Esophagus mucosa (tissue), 1 donor: ENCODE measurements at regions not wholly inside any gene's neighbourhood (a gene's known extent, or its start where the extent isn't known, plus 50 kb on each side); places are given as distances from the start of the nearest gene placed in this dataset.
"Not testable (repeated sequence)": the region's sequence is repeated elsewhere in the genome, so short reads cannot be mapped to it uniquely, and the experiment has no call there.

ENCODE experiments used
- ATAC-seq: fragments of 200-7000 bp; cut with Tn5 transposase; one replicate; pipeline ENCODE4 v1.9.1; 2020
- donor health status: DM: yes; HTN: yes; CAD: no.

DNA sequence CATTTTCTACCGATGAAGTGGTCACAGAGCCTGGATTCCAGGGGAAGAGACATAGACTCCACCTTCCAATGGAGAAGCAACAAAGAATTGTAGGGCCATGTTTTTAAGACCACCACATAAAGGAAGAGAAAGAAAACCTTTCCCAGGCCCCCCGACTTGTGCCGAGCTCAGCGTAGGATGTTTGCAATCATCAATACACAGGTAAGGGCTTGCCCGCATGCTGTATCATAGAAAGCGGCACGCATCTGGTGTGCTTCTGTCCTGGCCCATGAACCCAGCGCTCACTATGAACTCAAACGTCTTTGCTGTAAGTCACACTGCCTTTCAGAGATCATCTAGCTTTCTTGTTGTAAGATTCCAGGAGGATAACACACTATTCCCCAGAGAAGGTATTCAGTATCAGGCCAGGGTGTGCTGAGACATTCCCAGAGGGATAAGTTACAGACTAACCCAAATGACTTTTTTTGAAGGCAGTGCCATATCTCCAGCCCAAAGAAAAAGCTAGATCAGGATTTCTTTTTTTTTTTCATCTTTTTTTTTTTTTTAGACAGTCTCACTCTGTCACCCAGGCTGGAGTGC, 79.5 kb upstream of the RPL38 start:
- ATAC-seq, result no peak

DNA sequence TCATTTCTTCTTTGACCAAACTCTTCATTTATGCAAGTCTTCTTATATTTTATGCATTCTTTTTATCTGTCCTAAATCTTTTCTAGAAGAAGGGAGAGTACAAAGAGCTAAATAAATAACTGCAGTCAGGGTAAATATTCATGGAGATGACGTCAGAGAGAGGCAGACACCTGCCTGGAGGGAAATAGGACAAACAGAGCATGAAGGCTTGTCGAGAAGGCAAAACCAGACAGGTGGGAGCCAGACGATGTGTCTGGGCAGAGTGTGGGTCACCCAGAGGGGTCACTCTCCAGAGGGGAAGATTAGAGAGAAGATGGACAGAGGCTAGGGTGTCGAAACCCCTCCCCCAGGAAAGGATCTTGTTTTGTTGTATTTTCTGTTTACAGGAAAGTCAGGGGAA, 78.3 kb upstream of the RPL38 start:
- ATAC-seq, result no peak

DNA sequence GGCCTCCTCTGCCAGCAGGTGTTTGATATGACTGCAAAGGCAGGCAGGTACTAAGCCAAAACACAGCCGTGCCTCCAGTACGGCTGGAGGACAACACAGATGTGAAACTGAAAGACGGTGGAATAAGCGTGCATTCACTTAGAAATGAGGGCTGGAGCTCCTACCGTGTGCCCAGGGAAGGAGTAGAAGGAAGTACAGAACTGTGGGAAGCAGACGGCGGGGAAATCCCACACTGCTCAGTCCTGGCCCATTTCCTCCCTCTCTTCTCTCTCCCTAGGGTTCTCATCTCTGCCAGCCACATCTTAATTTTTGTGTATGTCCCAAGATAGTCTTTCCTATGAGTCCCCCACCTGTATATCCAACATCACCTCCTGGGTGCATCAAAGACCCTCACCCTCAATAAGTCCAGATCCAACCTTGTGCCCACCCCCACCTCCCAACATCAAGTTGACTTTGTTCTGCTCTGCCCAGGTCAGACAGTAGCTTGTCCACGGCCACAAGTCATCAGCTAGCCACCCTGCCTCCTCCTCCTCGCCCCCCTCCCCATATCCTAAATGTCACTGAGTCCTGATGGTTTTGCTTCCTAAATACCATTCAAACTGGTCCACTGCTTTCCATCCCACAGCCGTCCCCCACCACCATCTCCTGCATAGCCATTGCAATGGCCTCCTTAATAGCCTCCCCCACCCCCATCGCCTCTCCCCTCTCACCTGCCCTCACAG, 77.1 kb upstream of the RPL38 start:
- peak; percentile 65 for ATAC-seq

DNA sequence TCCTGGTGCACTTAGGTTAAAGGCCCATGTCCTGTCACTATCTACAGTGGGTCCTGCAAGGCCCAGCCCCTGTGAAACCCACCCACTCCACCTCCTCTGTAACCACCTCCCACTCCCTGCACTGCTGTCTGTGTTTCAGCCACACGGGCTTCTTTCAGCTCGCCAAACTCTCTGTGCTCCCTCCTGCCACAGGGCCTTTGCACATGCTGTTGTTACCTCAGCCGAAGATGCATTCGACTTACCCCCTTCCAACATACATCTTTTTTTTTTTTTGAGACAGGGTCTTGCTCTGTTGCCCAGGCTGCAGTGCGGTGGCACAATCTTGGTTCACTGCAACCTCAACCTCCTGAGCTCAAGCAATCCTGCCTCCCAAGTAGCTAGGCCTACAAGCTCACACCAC, 76.5 kb upstream of the RPL38 start:
- ATAC-seq, result no peak

DNA sequence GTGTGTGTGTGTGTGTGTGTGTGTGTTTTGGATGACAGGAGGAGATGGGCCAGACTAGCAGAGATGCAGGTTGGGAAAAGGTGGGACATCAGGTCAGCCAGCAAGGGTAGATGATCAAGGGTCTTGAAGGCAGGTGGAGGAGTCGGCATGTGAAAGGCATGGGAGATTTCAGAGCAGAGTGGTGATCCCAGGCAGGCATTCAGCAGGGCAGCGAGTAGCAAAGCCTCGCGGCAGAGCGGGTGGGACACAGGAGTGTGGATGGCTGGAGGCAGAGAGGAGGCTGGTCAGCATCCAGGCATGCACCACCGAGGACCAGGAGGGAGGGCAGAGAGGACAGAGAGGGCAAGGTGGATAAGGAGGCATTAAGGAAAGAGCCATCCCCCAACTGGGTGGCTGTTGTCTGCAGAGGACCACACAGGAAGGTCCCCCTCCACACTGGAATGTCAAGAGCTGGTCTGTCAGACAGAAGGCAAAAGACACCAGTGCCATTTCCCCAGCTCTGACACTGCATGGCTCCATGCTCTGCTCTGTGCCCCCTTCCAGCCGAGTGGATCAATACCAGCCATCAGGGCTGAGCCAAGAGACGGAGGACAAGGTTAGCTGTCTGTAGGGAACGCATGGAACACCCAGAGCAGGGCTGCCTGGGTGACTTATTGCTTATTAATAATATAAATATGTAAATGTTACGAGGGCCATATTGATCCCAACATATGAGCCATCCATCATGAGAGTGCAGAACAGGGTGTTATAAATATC, 74.8 kb upstream of the RPL38 start:
- no peak for ATAC-seq

DNA sequence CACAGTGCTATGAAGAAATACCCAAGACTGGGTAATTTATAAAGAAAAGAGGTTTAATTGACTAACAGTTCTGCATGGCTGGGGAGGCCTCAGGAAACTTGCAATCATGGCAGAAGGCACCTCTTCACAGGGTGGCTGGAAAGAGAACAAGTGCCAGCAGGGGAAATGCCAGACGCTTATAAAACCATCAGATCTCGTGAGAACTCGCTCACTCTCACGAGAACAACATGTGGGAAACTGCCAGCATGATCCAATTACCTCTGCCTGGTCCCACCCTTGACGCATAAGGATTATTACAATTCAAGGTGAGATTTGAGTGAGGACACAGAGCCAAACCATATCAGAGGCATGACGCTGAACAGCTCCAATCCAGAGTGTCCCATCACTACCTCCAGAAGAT, 73.7 kb upstream of the RPL38 start:
- ATAC-seq, result not testable (repeated sequence)

DNA sequence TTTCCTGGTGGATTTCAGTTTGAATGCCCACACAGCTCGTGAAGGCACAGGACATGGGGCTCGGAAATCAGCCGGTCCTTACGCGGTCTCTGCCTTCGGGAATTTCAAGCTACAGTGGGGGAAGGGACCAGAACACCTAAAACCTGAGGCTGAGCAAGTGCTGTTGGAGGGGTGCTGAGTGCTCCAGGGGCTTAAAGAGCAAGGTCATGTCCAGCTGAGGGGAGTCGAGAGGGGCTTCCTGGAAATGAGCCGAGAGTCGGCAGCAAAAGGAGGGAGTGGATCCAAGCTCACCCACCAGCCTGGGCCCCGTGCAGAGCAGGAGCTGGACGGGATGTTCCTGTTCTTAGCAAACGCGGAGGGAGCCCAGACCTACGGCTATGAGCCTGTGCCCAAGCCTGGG, 73.2 kb upstream of the RPL38 start:
- ATAC-seq, result no peak

DNA sequence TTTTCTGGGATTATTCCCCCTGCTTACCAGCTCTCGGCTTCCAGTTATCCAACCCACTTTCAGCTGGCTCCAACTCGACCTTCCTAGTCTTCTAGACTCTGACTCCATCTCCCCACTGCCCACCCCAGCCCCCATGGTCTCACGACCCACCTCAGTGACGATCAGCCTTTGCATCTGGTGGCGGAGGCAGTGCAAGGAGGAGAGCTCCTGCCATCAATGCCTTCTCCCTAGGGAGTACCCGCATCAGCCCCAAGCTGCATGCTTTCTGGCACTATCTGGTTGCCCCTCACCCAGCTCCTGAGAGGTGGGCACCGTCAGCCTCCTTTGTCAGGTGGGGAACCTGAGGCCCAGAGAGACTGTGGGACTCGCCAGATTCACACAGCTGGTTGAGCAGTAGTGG, 72.6 kb upstream of the RPL38 start:
- ATAC-seq, result no peak

DNA sequence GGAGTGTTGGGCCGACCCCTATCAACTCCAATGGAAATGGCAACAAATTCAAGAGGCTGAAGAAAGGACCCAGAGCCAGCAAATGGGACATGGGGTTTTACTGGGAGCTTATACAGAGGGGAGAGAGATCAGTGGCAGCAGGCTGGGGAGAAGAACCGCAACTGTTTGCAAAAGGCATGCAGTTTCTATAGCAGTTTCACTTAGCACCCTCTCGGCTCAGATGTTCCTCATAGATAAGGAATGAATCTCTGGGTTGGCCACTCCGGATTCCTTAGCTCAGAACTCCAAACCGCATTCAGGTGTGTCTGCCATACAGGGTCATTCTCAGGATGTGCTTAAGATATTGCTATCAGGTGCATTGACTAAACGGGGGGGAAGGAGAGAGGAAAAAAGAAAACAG, 71.1 kb upstream of the RPL38 start:
- ATAC-seq, result no peak

DNA sequence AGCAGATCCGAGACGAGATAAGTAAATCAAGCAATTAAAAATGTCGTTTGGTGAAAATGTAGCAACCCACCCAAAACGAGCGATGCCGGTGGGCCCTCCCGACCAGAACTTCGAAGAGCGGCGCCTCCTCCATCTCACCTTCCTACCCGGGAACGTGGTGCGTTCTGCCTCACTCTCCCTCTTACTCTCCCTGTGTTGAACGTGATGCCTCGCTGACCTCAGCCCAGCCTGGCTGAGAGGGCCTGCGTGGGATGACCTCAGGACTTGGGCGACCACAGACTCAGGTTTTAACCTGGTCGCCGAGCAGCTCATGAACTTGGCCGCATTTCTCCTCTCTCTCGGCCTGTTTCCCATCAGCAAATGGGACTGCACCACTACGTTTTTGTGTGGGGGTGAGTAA, 69.7 kb upstream of the RPL38 start:
- ATAC-seq, result no peak

DNA sequence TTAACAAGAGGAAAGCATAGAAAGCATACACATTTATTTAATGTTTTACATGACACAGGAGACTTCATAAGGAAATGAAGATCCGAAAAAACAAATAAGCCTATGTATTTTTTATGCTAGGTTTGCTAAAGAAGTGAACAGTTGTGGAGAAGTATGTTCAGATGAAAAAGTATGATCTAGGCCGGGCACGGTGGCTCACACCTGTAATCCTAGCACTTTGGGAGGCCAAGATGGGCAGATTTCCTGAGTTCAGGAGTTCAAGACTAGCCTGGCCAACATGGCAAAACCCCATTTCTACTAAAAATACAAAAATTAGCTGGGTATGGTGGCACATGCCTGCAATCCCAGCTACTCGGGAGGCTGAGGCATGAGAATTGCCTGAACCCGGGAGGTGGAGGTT, 69.2 kb upstream of the RPL38 start:
- not testable (repeated sequence) for ATAC-seq

DNA sequence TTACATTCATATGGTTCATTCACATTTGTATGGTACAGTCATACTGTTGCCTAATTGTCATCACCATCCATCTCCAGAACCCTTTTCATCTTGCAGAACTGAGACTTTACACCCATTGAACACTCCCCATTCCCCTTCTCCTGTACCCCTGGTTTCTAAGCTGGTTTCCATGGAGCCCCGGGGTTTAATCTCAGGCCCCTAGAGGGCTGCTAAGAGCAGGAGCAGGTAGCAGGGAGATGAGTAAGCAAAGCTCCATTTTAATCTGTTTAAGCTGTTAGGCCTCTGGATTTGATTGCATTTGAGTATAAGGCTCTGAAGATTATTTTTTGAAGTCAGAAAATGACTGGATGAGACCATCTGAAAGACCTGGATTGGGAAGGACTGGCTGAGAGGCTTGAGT, 68.5 kb upstream of the RPL38 start:
- ATAC-seq, result no peak

DNA sequence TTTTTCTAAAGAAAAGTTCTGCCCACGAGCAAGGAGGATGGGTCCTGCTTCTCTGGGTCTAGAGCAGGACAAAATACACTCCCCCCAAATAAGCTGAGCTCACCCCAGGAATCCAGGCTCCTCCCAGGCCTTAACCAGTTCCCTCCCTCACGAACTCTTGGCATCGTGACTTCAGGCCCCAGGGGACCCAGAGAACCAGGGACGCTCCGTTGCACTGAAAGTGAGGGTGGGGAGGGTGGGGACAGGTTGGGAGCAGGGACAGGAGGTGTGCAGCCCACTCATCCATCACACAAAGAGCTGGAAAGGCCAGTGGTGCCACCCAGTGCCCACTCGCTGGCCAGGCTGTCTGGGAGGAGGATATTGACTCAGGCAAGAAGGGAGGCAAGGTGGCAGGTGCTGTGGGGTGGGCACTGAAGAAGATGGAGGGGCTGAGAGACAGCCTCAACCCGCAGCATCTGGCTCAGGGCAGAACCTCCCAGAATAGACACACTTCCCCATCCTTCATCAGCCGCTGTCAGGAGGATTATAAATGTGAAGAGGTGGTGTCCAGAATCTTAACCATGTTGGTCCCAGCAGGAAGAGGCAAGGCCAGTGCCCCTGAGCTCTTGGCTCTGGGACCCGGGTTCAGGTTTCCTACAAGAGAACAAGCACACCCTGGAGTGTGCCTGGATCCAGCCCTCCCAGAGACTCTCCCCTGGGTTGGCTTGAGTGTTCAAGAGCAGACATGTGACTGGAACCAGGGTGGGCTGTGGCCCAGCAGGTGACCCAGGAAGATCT, 67.9 kb upstream of the RPL38 start:
- no peak for ATAC-seq

DNA sequence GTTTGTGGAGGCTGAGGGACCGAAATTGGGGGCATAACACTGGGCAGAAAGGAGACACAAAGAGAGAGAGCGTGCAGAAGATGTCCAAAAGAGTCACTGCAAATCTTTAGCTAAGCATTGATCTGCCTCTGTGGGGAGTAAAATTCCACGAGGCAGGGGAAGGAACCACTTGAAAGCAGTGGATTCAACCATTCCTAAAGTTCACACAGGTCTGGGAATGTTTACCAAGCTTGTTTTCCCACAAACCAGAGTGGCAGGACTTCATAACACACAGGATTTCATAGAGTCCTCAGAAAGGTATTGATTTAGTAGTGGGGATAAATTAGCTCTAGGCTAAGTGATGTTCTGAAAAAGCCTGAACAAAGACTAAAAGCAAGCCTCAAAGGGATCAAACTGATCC, 66.1 kb upstream of the RPL38 start:
- no peak for ATAC-seq

DNA sequence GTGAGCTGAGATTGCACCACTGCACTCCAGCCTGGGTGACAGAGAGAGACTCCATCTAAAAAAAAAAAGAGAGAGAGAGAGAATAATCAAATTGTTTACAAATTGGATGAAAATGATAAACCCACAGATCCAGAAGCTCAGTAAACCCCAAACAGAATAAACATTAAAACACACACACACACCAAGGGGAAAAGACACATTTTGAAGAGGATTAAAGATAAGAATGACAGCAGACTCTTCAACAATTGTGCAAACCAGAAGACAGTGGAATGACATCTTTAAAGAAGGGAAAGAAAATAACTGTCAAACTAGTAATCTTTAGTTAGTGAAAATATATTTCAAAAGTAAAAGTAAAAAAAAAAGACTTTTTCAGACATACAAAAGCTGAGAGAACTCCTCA, 64.4 kb upstream of the RPL38 start:
- ATAC-seq, result no peak

DNA sequence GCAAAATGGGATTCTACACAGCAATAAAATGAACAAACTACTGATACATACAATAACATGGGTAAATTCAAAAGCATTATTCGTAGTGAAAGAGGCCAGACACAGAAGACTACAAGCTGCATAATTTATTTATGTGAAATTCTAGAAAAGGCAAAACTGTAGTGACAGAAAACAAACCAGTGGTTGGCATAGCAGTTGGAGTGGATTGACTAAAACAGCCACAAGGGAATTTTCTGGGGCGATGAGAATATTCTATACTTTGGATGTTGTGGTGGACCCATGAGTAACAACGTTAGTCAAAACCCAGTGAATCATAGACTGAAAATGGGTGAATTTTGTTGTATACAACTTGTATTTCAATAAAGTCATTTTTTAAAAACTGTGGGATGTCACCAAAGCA, 63.2 kb upstream of the RPL38 start:
- ATAC-seq, result no peak

DNA sequence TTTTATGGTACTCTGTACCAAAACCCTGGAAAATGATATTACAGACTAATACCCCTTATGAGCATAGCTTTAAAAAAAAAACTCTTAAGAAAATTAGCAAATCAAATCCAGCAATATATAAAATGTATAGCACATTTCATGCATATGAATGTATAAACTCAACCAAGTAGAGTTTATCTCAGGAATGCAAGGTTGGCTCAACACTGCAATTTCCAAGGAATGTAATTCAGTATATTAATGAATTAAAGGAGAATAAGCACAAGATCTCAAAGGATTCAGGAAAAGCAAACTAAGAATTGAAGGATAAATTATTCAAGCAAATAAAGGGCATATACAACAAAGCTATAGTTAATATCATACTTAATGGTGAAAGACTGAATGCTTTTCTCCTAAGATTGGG, 61.9 kb upstream of the RPL38 start:
- ATAC-seq, result no peak

DNA sequence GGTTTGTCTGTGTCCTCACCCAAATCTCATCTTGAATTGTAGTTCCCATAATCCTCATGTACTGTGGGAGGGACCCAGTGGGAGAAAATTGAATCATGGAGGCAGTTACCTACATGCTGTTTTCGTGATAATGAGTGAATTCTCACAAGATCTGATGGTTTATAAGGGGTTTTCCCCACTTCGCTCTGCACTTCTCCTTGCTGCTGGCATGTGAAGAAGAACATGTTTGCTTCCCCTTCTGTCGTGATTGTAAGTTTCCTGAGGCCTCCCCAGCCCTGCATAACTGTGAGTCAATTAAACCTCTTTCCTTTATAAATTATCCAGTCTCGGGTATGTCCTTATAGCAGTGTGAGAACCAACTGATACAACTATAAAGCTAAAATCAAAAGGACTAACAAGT, 60.2 kb upstream of the RPL38 start:
- ATAC-seq, result not testable (repeated sequence)

DNA sequence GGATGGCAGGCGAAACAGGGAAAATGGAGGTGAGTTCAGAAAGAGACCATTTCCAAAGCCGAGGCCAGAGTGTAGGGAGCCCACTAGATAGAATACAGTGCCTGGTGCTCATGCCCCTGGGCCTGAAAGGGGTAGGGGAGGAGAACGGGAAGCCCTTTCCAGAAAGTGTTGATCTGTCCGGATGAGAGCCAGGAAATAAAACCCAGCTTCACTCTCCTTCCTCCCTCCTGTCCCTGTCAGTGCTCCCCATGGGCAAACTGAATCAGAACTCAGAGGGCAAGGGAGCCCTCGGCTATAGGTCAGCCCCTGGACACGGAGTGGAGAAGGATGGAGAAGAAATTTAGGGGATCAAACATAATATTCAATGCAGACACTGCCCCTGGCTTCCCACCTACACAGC, 57.7 kb upstream of the RPL38 start:
- ATAC-seq, result no peak

DNA sequence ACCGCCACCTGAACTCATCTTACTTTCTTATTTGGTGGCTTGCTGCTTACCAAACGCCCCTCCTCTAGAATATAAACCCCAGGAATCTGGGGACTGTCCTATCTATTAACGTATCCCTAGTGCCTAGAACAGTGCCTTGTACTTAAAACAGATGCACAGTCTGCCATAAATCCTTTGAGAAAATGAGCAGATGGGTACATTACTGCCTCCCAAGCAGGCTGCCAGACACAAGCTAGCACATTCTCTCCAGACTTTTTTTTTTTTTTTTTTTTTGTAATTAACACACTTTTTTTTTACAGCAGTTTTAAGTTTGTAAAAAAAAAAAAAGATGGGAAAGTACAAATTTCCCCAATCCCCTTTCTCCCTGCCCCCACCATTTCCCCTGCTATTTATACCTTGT, 57.3 kb upstream of the RPL38 start:
- ATAC-seq, result no peak

DNA sequence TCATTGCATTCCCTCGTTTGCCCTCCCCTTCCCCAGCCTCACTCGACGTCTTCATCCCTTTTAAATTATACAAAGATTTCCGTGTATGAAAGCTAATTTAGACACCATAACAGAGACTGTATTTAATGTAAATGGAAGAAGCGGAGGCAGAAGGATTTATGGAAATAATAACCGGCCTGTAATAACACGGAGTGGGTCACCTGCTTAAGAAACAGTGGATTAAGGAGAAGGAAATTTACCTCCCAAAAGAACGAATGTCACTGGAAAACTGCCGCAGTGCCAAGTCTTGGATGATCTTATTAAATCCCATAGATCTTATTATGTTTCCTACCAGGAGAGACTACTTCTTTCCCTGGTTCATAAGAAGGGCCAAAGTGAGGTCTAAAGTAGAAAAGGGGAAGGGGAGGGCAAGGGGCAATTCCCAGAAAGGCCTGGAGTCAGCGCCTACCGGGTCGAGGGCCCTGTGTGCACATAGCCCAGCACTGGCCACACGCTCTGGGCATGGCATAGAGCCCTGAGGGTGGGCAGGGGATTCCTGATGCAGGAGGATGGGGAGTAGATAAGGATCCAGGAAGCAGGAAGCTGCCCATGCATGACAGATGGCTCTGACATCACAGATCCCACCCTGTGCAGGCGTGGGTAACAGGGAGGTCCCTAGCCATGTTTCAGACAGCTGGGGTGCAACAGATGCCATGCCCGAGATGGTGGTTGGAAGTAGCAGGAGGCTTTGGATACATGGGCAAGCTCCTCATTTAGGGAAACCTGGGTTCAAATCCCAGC, 56.2 kb upstream of the RPL38 start:
- no peak for ATAC-seq

DNA sequence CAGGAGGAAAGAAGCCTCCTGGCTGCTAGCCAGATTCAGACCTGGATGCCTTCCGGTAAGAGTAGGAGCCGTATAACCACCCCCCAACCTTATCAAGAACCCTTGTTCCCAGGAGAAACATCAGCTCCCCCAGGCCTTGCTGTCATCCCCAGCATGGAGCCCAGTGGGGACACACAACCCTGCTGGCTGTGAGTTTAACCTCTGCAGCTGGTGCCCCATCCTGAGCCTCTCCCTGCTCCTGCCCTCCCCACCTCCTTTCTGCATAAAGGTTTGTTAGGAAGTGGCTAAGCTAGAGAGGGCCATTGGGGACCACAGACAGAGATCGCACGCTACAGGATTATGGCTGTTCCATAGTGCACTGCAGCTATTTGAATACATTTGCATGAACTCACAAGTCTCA, 55.5 kb upstream of the RPL38 start:
- ATAC-seq, result no peak

DNA sequence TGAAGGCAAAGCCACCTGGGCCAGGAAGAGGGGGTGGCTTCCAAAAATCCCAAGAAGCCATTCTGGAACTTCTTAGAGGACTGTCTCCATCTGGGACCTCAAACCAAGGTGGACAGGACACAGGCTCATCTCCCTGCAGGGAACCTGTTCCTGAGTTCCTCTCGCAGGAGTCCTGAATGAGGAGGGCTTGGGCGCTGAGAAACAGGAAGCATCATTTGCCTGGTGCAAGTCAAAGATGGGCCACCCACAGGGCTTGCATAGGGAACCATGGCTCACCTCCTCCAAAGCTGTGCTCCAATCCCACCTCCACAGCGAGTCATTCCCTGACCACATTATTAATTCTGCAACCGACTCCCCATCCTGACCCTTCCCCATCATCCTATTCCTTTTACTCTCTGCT, 55.0 kb upstream of the RPL38 start:
- ATAC-seq, result no peak
